ENCODE measurements at regions not wholly inside any gene's neighbourhood (a gene's known extent, or its start where the extent isn't known, plus 50 kb on each side); places are given as distances from the start of the nearest gene placed in this dataset.

DNA sequence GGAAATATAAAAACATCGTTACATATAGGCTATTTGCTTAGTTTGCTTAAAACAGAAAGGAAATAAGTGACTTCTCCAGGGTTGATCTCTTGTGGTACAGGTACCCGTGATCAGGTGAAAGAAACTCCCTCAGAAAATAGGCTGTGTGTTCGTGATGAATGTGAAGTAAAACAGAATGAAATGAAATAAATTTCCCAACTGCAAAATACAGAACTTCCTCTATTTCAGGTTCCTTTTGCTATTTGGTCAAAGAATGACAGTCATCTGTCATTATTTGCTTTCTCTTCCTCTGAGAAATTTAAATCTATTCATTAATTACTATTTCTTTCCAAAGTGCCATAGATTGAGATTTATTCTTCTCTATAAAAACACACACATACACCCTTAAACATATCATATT is 408.1 kb downstream of the FAM170A start:
- no peak overlapping the region for H3K4me3 ChIP-seq
- TF ChIP-seq, protein P1, sequence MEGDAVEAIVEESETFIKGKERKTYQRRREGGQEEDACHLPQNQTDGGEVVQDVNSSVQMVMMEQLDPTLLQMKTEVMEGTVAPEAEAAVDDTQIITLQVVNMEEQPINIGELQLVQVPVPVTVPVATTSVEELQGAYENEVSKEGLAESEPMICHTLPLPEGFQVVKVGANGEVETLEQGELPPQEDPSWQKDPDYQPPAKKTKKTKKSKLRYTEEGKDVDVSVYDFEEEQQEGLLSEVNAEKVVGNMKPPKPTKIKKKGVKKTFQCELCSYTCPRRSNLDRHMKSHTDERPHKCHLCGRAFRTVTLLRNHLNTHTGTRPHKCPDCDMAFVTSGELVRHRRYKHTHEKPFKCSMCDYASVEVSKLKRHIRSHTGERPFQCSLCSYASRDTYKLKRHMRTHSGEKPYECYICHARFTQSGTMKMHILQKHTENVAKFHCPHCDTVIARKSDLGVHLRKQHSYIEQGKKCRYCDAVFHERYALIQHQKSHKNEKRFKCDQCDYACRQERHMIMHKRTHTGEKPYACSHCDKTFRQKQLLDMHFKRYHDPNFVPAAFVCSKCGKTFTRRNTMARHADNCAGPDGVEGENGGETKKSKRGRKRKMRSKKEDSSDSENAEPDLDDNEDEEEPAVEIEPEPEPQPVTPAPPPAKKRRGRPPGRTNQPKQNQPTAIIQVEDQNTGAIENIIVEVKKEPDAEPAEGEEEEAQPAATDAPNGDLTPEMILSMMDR (IDR thresholded peaks at IDR 0.05) = no peak
- no peak for TF ChIP-seq POLR2A (IDR thresholded peaks at IDR 0.05)
- no peak overlapping the region for H3K27ac ChIP-seq
- DNase-seq (no peak), ATAC-seq (no peak)
- WGBS (ENCODE audit: insufficient coverage, low coverage, low lambda C conversion rate, missing lambda C conversion rate) = 26% methylated on average over 3 of the region's 3 CpGs
- no peaks in the 10 kb centered on the region for H3K27me3 ChIP-seq
- no peaks in the 10 kb centered on the region for H3K4me1 ChIP-seq
- intact Hi-C loops (cut with DNase I) = no loop called here
- peaks cover 0 to 3% (median 0%) of the 10 kb centered on the region in 4 donors for H3K9me3 ChIP-seq
- H3K36me3 ChIP-seq = no peaks in the 10 kb centered on the region

DNA sequence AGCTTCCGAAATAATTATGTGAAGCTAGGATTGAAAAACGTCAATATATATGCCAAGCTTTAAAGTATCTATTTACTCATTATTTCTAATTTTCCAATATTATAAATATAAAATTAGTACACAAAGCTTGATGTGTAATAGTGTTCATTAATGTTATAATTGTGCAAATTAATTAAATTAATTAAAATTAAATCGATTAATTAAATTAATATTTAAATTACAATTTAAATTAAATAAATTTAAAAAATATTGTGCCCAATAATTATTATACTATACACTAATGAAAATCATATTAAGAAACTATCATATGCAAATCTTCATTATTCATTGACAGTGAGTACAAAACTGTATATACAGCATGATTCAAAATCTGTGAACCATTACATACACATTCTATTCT is 409.8 kb downstream of the FAM170A start:
- Histone ChIP-seq H3K27ac (no peak overlapping the region), H3K4me1 (no peaks in the 10 kb centered on the region), H3K36me3 (no peaks in the 10 kb centered on the region), H3K27me3 (no peaks in the 10 kb centered on the region), H3K9me3 (peaks cover 0 to under 1% (median 0%) of the 10 kb centered on the region in 4 donors), H3K4me3 (no peak overlapping the region)
- DNase-seq (no peak), ATAC-seq (no peak)
- no peak for TF ChIP-seq POLR2A (IDR thresholded peaks at IDR 0.05)
- TF ChIP-seq, protein P1 (IDR thresholded peaks at IDR 0.05) = no peak
- intact Hi-C loops (cut with DNase I) = no loop called here
- 63% methylated on average over 3 of the region's 3 CpGs for WGBS (ENCODE audit: insufficient coverage, low coverage, low lambda C conversion rate, missing lambda C conversion rate)

DNA sequence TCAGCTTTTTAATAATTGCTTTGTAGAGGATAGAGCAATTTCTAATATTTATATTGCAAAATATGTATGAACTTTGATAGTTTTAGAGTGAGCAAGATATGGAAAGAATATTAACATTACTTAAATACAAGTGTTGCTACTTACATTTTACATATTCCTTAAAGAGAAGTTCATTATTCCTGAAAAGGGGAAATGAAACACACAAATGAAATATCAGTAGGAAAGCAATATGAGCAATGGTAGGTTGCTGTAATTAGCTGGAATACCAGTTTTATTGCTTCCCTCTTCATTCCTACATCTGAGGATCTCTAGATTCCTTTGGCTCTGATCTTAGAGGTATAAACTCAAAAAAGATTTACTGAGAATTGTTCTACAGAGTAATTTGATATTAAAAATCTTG is 414.1 kb downstream of the FAM170A start:
- Histone ChIP-seq H3K27ac (no peak overlapping the region), H3K27me3 (no peaks in the 10 kb centered on the region), H3K4me3 (no peak overlapping the region), H3K36me3 (no peaks in the 10 kb centered on the region), H3K9me3 (no peaks in the 10 kb centered on the region), H3K4me1 (no peaks in the 10 kb centered on the region)
- DNase-seq = no peak
- intact Hi-C loops (cut with DNase I) = no loop called here
- no peak for ATAC-seq
- TF ChIP-seq POLR2A (IDR thresholded peaks at IDR 0.05) = no peak
- TF ChIP-seq, protein P1 (IDR thresholded peaks at IDR 0.05) = no peak

DNA sequence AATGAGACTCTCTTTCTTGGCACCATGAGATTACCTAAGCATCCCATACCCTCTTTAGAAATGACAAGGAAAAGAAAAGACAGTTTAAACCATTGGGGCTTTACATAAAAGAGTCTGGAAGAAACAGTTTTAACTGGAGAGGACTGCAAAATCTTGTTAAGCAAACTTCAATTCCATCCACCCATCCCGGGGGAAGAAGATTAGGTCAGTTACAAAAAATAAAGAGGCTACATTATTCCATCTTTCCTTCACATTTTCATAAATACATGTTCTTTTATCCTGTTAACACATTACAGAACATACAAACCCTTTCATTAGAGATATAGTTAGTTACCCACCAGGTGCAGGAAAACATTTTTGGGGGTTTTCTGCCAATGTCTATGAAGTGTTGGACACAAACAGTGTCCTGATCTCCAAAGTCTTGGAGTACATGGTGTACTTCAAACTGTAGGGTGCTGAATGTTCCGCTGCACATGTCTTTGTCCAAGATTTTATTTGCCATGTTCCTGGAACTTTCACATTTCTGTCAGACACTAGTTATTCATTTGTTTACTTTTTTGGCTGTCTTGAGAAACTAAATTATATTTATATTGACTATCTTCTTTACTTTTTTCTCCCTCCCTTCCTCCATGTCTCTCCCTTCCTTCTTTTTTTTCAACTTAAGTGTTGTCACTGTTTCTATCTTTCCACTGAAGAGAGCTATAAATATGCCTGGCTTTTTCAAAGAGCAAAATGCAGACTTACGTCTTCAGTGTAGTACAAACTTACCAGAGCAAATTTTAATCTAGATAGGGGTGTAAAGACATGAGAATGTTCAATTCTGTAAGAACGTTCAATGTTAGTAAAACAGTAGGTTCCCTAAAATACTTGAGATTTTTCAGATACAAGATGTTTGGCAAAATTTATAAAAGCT is 410.9 kb upstream of the PRR16 start:
- TF ChIP-seq, protein P1 (IDR thresholded peaks at IDR 0.05) = no peak
- TF ChIP-seq POLR2A (IDR thresholded peaks at IDR 0.05) = no peak
- no peaks in the 10 kb centered on the region for H3K27me3 ChIP-seq
- no peaks in the 10 kb centered on the region for H3K36me3 ChIP-seq
- H3K4me3 ChIP-seq = no peak overlapping the region
- DNase-seq (no peak), ATAC-seq (peak in 2 of 4 donors; percentile 67 to 85)
- no peaks in the 10 kb centered on the region for H3K4me1 ChIP-seq
- WGBS (ENCODE audit: insufficient coverage, low coverage, low lambda C conversion rate, missing lambda C conversion rate) = 29% methylated on average over 4 of the region's 4 CpGs
- intact Hi-C loops (cut with DNase I) = no loop called here
- no peak overlapping the region for H3K27ac ChIP-seq
- no peaks in the 10 kb centered on the region for H3K9me3 ChIP-seq

Measured in right lobe of liver (tissue), 6 donors.